ENCODE measurements at regions not wholly inside any gene's neighbourhood (a gene's known extent, or its start where the extent isn't known, plus 50 kb on each side); places are given as distances from the start of the nearest gene placed in this dataset.

DNA sequence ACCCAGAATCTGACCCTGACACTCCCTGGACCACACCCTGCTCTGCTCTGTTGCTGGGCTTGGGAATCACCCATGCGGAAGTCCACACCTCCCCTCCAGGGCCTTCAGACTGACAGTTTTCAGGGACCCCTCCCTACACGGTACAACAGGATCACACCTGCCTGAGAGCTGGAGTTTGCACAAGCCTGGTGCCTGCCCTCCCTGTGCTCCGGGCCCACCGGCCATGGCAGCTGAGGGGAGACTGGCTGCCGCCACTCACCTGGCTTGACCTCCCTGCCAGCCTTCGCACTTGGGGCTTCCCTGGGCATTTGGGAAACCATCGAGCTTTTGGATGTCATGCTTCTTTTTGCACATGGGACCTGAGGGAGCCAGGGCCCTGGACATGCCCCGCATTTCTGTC lies 95.9 kb upstream of the ANKRD34C start:
- H3F3A ChIP-seq (ENCODE audit: insufficient read depth, low read length) = no peaks in the 10 kb centered on the region
- no peak for DNase-seq
- H3K27me3 ChIP-seq (replicated peaks; ENCODE audit: insufficient read depth, low read length) = no peaks in the 10 kb centered on the region
- no peak overlapping the region for H3K4me2 ChIP-seq (ENCODE audit: low read depth, low read length)
- H3K4me1 ChIP-seq (ENCODE audit: low read length) = 0 out of 2 replicates have a peak, but pooled peaks cover under 1% of the 10 kb centered on the region
- no peaks in the 10 kb centered on the region for H4K20me1 ChIP-seq (ENCODE audit: insufficient read depth, low read length)
- no peaks in the 10 kb centered on the region for H3K9me2 ChIP-seq (replicated peaks; ENCODE audit: insufficient read depth, low read length)
- no peak overlapping the region for H3K4me3 ChIP-seq (ENCODE audit: low read length)
- no peak overlapping the region for H2AFZ ChIP-seq (ENCODE audit: low read length)
- no peaks in the 10 kb centered on the region for H3K79me2 ChIP-seq (ENCODE audit: low read length)
- TF ChIP-seq EZH2 (optimal IDR thresholded peaks at IDR 0.05; ENCODE audit: low read depth, low read length) (no peak), EZH2phosphoT487 (IDR thresholded peaks at IDR 0.05; ENCODE audit: low read length) (no peak)
- TF ChIP-seq, protein P1, sequence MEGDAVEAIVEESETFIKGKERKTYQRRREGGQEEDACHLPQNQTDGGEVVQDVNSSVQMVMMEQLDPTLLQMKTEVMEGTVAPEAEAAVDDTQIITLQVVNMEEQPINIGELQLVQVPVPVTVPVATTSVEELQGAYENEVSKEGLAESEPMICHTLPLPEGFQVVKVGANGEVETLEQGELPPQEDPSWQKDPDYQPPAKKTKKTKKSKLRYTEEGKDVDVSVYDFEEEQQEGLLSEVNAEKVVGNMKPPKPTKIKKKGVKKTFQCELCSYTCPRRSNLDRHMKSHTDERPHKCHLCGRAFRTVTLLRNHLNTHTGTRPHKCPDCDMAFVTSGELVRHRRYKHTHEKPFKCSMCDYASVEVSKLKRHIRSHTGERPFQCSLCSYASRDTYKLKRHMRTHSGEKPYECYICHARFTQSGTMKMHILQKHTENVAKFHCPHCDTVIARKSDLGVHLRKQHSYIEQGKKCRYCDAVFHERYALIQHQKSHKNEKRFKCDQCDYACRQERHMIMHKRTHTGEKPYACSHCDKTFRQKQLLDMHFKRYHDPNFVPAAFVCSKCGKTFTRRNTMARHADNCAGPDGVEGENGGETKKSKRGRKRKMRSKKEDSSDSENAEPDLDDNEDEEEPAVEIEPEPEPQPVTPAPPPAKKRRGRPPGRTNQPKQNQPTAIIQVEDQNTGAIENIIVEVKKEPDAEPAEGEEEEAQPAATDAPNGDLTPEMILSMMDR (IDR thresholded peaks at IDR 0.05; ENCODE audit: low read length) = no peak
- H3K9ac ChIP-seq (ENCODE audit: low read length) = no peak overlapping the region
- no peak overlapping the region for H3K27ac ChIP-seq (ENCODE audit: low read length)
- no peaks in the 10 kb centered on the region for H3K36me3 ChIP-seq (replicated peaks; ENCODE audit: insufficient read depth, low read length)
- H3K9me3 ChIP-seq (replicated peaks; ENCODE audit: insufficient read depth, low read length) = no peaks in the 10 kb centered on the region

DNA sequence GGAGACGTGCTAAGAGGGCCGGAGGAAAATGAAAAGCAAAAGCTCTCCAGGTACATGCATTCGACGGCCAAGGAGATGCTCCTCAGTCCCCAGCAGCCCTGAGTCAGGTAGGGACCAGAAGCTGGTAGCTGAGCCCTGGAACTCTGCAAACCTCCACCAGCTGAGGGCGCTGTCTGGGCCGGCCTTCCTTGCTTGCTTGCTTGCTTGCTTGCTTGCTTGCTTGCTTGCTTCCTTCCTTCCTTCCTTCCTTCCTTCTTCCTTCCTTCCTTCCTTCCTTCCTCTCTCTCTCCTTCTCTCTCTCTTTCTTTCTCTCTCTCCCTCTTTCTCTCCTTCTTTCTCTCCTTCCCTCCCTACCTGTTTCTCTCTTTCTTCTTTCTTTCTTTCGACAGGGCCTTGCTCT lies 94.6 kb upstream of the RASGRF1 start:
- Histone ChIP-seq H3K4me1 (ENCODE audit: low read length) (no peaks in the 10 kb centered on the region), H3F3A (ENCODE audit: insufficient read depth, low read length) (no peaks in the 10 kb centered on the region), H3K9me3 (replicated peaks; ENCODE audit: insufficient read depth, low read length) (no peaks in the 10 kb centered on the region), H3K27me3 (replicated peaks; ENCODE audit: insufficient read depth, low read length) (no peaks in the 10 kb centered on the region), H3K79me2 (ENCODE audit: low read length) (no peaks in the 10 kb centered on the region), H3K9ac (ENCODE audit: low read length) (no peak overlapping the region), H3K36me3 (replicated peaks; ENCODE audit: insufficient read depth, low read length) (no peaks in the 10 kb centered on the region), H3K4me3 (ENCODE audit: low read length) (no peak overlapping the region), H3K4me2 (ENCODE audit: low read depth, low read length) (no peak overlapping the region), H3K27ac (ENCODE audit: low read length) (no peak overlapping the region), H4K20me1 (ENCODE audit: insufficient read depth, low read length) (no peaks in the 10 kb centered on the region), H2AFZ (ENCODE audit: low read length) (no peak overlapping the region), H3K9me2 (replicated peaks; ENCODE audit: insufficient read depth, low read length) (no peaks in the 10 kb centered on the region)
- TF ChIP-seq, protein P1 (IDR thresholded peaks at IDR 0.05; ENCODE audit: low read length) = peak; percentile 38
- TF ChIP-seq EZH2 (optimal IDR thresholded peaks at IDR 0.05; ENCODE audit: low read depth, low read length) = no peak
- no peak for TF ChIP-seq EZH2phosphoT487 (IDR thresholded peaks at IDR 0.05; ENCODE audit: low read length)
- peak; percentile 33 for DNase-seq

DNA sequence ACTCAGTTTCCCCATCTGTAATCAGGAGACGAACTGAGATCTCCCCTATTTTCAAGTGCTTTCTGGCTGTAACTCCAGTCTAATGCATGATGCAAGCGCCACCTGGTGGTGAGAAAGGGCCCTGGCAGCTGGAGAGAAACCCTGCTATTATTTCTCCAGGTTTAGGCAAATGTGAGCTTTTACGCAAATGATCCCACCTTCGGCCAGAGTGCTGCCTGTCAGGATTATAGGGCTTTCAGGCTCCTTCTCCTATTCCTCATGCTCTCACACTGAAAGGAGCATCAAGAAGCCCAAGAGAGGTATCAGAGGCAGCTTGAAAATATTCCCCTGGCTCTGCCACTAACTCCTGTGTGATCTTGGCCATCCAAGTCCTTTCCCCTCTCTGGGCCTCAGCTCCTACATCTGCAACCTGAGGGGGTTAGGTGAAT lies 93.9 kb upstream of the RASGRF1 start:
- no peaks in the 10 kb centered on the region for H4K20me1 ChIP-seq (ENCODE audit: insufficient read depth, low read length)
- H3K9ac ChIP-seq (ENCODE audit: low read length) = no peak overlapping the region
- H3K36me3 ChIP-seq (replicated peaks; ENCODE audit: insufficient read depth, low read length) = no peaks in the 10 kb centered on the region
- no peaks in the 10 kb centered on the region for H3K9me2 ChIP-seq (replicated peaks; ENCODE audit: insufficient read depth, low read length)
- 0 out of 2 replicates have a peak overlapping the region, but pooled peaks have one; percentile 45 for H2AFZ ChIP-seq (ENCODE audit: low read length)
- H3K4me2 ChIP-seq (ENCODE audit: low read depth, low read length) = no peak overlapping the region
- no peaks in the 10 kb centered on the region for H3K27me3 ChIP-seq (replicated peaks; ENCODE audit: insufficient read depth, low read length)
- no peaks in the 10 kb centered on the region for H3K4me1 ChIP-seq (ENCODE audit: low read length)
- peak; percentile 68 for DNase-seq
- no peak for TF ChIP-seq EZH2 (optimal IDR thresholded peaks at IDR 0.05; ENCODE audit: low read depth, low read length)
- TF ChIP-seq EZH2phosphoT487 (IDR thresholded peaks at IDR 0.05; ENCODE audit: low read length) = no peak
- TF ChIP-seq, protein P1 (IDR thresholded peaks at IDR 0.05; ENCODE audit: low read length) = peak; percentile 97
- no peaks in the 10 kb centered on the region for H3K79me2 ChIP-seq (ENCODE audit: low read length)
- no peak overlapping the region for H3K27ac ChIP-seq (ENCODE audit: low read length)
- no peaks in the 10 kb centered on the region for H3F3A ChIP-seq (ENCODE audit: insufficient read depth, low read length)
- no peak overlapping the region for H3K4me3 ChIP-seq (ENCODE audit: low read length)
- no peaks in the 10 kb centered on the region for H3K9me3 ChIP-seq (replicated peaks; ENCODE audit: insufficient read depth, low read length)

Measured in MM.1S (cell line).